COLO829 (cell line): ENCODE measurements at regions not wholly inside any gene's neighbourhood (a gene's known extent, or its start where the extent isn't known, plus 50 kb on each side); places are given as distances from the start of the nearest gene placed in this dataset.

Experiments used
- DNase-seq: peaks from one replicate; pipeline ENCODE4 v3.0.0; 2012; ENCODE audit warnings: low spot score

DNA sequence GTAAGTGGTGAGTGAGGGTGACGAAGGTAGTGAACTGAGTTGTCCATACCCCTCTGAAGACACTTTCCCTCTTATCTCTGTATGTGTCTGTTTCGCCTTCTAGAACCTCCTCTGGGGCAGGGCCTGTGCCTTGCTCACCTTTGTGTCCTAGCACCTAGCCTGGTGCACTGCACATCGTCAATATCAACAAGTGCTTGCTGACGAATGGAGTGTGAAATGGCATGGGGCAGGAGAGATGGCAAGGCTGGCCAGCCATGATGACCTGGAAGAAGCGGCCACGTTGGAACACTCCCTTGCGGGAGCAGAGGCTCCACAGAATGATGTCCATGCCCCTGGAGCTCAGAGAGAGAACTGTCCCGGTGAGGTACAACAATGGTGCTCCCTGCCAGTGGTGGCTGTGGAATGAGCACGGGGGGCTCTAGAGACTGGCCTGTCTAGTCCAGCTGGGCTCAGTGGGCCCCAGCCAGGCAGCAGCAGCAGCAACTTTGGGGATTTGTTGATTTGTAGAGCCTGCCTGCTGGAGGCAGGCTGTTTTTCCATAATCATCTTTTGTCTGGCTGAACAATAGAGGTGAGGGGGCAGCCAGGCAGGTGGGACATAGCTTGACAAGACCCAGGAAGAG is 112.2 kb upstream of the PJA1 start:
- no peak for DNase-seq

DNA sequence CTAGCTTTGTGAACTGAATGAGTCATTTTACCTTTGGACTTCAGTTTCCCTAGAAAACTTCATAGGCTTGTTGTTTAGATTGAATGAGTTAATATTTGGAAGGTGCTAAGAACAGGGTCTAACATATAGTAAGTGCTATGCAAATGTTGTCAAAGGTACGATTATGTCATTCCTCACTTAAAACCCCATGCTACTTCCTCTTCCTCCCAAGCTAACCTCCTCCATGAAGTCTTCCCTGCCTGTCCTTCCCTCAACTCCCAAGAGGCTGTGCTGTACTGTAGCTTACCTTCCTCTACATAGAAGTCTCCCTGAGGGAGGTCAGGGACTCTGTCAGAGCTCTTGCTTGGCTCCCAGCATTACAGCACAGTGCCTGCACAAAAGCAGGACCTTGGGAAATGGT is 103.4 kb upstream of the PJA1 start:
- no peak for DNase-seq

- no peak for DNase-seq
These were observed 98.9 kb upstream of the PJA1 start for GRCh38 chrX:69264158-69264581.

GRCh38 chrX:69263251-69263820 is 98.1 kb upstream of the PJA1 start:
- DNase-seq: no peak

- no peak for DNase-seq
These were observed 97.0 kb upstream of the PJA1 start for GRCh38 chrX:69262036-69262936.

GRCh38 chrX:69260169-69260568 is 94.9 kb upstream of the PJA1 start:
- DNase-seq: no peak

DNA sequence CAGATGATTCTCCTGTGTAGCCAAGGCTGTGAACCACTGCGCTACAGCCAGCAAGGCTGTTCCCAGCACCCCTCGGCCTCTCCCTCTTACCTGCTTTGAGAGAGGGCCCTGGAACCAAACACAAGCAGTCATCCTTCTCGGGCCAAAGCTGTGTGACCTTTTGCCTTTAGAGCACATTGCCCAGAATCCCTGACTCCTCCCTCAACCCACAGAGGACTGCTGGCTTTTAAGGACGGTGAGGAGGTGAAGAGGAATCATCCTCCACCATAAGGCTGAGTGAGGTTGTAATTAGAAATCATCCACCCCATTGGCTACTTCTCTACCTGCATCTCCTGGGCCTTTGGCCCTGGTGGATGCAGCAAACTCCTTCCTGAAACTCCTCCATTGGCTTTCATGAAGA is 93.6 kb upstream of the PJA1 start:
- no peak for DNase-seq

DNA sequence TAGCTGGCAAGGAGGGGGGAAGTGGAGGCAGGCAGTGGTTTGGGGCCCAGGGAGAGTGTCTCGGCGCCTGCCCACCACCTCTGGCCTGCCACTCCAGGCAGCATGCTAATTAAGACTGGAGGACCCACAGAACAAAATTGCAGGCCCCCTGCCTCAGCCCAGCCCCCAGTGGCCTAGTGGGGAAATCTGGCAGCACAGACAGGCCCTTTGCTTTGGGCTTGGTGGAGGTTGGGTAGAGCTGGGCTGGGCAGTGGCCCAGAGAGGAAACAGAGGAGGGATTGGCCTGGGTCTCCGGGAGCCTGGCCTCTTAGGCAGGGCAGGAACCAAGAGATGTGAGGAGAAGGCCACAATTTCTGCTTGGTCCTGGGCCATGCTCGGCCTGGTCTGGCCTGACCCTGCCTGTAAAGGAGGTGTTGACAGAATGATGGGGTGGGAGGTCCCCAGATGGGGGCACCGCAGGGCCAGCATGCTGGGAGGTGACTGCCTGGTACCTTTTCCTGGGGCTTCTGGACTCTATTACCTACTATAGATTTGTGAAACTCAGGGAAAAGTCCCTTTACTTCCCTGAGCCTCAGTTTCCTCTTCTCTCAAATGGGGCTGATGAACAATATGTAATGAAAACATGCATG is 92.4 kb upstream of the PJA1 start:
- DNase-seq: no peak

DNA sequence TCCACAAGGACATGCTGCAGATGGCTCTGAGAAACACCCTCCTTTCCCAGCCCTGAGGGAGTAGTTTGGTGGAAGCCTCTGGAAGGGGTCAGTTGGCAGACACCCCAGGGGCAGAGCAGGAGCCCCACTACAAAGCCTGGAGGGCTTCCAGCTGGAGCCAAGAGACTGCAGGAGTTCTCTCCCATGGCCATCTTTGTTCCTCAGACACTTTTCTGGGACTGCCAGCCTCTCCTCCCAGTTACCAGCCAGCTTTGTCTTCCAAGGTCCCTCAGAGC is 91.0 kb upstream of the PJA1 start:
- DNase-seq: no peak

GRCh38 chrX:69255441-69256290 is 90.4 kb upstream of the PJA1 start:
- no peak for DNase-seq

GRCh38 chrX:69253821-69254220 is 88.6 kb upstream of the PJA1 start:
- no peak for DNase-seq

DNA sequence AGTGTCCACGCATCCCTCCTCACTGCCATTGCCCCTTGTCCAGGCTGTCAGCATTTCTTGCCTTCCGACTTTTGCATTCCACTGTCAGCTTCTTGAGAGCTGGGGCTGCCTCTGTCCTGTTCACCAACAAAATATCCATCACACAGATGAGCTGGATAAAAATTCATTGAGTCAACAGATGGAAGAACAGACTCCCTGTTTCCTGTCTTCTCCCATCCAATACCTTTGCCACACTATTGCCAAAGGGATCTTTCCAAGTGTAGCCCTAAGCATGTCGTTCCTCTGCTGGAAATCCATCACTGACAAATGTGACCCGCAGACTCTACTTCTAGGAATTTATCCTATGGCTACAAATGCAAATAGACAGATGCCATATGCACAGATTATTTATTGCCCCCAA is 78.0 kb upstream of the PJA1 start:
- no peak for DNase-seq

DNA sequence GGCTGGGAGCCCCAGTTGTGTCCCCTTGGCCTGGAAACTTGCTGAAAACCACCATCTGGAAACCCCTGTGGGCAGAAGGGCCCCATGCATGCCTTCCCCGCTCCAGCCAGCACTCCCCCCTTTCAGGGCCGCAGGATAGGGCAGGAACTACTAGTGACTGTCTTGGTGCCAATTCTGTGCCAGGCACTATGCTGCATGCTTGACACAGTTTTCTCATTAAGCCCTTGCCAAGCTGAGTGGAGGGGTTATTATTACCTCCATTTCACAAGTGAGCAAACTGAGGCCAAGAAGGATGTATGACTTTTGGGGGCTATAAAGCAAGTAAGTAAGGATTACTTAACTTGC is 73.6 kb upstream of the PJA1 start:
- DNase-seq: no peak

DNA sequence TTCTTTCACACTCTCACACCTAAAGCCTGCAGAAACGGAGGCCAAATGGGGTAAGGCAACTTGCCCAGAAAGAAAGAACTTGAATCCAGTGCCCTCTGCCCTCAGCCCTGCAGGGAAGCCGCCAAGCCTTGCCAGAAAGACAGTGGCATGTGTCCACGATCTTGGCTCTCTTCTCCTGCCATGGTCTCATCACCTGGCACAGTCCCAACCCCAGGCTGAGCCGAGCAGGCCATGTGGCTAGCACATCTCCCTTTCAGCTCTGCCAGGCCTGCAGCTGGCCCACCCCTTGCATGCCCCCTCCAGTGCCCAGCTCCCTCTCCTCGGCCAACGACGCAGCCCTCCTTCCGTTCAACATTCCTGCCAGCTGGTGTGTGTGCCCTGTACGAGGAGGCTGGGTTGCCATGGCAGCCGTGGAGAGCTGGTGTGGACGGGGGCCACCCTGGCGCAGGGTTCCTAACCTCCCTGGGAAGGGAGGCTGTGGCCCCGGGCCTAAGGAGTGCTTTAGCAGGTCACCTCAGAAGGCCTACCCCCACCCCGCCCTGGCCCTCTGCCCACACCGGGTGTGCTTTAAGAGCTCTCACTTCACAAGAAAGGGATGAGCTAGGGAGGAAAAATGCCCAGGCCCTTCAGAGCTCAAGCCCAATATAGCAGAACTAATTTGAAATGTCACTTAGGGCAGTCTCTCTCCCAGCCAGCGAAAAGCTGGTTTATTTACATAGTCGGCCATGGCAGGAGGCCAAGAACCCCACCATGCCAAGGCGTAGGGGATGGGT is 73.0 kb upstream of the PJA1 start:
- DNase-seq: no peak

GRCh38 chrX:69237236-69237635 is 72.0 kb upstream of the PJA1 start:
- DNase-seq: no peak

GRCh38 chrX:69236641-69237040 is 71.4 kb upstream of the PJA1 start:
- no peak for DNase-seq

DNA sequence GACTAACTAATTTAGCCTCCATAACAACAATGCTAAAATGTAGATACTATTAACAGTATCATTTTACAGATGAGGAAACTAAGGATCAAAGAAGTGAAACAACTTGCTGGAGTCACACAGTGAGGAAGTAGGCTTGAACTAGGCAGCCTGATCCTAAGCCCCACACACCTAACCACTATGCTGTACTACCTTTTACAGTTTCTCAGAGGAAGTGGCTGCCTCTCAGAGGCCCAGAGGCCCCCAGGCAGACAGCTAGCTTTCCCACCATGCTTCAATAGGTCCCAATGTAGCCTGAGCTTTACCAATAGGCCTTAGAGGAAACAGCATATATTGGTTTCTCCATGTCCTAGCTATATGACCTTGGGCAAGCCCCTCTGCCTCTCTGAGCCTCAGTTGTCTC is 69.4 kb upstream of the PJA1 start:
- no peak for DNase-seq

DNA sequence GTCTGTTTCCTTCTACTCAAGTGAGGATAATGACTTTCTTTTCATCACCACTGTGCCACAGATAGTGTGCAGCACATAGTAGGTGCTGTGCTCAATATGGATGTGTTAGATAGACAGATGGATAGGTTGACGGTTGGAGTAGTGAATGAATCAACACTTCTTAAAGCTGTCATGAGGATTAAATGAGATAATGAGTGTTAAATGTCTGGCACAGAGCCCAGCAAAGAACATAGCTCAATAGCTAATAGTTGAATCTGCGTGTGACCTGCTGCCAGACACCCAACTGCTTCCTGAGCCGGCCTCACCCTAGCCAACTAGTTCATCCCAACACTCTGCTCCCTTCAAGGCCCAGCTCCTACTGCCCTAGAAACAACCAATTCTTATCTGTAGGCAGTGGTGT is 67.7 kb upstream of the PJA1 start:
- no peak for DNase-seq

DNA sequence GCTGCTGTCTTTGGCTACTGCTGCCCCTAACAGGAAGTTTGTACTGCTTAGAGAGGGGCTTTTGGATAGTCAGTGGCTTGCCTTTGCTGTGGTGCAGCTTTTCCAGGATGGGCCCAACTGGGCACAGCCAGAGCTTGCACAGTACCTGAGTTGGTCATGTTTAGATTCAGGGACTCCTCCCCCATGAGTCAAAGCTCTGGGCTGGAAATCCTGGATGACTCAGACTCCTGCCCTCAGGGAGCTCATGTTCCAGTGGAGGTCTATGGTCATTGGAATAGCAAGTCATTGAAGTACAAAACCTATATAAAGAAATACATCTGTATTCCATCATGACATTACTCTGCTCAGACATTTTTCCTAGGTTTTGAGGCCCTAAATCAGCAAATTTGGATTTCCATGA is 66.7 kb upstream of the PJA1 start:
- no peak for DNase-seq

- no peak for DNase-seq
These were observed 64.2 kb upstream of the PJA1 start for GRCh38 chrX:69229436-69229835.

DNA sequence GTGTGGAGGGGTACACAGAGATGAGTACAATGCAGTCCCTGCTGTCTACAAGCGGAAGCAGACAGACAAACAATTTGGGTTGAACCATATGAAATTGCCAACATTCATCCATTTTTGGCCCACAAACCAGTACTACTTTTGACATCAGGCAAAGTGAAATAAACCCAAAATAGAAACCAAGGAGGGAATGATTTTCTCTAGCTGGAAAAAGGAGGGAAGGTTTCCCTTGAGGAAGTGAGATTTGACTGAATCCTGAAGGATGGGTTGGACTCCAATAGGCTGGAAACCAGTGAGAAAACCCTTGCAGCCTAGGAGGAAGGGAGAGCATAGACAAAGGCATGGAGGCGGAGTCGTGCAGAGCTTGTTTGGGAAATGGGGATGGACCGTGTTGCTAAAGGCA is 63.5 kb upstream of the PJA1 start:
- DNase-seq: no peak
